ENCODE measurements at regions not wholly inside any gene's neighbourhood (a gene's known extent, or its start where the extent isn't known, plus 50 kb on each side); places are given as distances from the start of the nearest gene placed in this dataset.

GRCh38 chr4:45578874-45579273, 545.0 kb downstream of the GABRG1 start:
- TF ChIP-seq, protein P1, sequence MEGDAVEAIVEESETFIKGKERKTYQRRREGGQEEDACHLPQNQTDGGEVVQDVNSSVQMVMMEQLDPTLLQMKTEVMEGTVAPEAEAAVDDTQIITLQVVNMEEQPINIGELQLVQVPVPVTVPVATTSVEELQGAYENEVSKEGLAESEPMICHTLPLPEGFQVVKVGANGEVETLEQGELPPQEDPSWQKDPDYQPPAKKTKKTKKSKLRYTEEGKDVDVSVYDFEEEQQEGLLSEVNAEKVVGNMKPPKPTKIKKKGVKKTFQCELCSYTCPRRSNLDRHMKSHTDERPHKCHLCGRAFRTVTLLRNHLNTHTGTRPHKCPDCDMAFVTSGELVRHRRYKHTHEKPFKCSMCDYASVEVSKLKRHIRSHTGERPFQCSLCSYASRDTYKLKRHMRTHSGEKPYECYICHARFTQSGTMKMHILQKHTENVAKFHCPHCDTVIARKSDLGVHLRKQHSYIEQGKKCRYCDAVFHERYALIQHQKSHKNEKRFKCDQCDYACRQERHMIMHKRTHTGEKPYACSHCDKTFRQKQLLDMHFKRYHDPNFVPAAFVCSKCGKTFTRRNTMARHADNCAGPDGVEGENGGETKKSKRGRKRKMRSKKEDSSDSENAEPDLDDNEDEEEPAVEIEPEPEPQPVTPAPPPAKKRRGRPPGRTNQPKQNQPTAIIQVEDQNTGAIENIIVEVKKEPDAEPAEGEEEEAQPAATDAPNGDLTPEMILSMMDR (IDR thresholded peaks at IDR 0.05; ENCODE audit: extremely low read depth, missing control alignments) = no peak
- DNase-seq (ENCODE audit: low spot score) = no peak

DNA sequence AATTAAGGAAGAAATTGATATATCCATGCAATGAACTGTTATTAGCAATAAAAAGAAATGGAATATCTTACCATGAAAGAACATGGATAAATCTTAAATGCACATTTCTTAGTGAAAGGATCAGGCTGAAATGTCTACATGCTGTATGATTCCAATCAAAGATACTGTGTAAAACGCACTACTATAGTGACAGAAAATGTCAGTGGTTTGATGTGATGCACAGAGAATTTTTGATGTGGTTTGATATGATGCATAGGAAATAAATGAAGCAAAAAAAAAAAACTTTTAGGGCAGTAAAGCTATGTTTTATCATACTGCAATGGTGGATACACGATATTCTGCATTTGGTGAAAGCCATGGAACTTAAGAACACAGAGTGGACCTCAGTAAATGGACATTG, 547.6 kb downstream of the GABRG1 start:
- TF ChIP-seq, protein P1 (IDR thresholded peaks at IDR 0.05; ENCODE audit: extremely low read depth, missing control alignments) = no peak
- DNase-seq (ENCODE audit: low spot score) = no peak

- no peak for DNase-seq (ENCODE audit: low spot score)
- TF ChIP-seq, protein P1 (IDR thresholded peaks at IDR 0.05; ENCODE audit: extremely low read depth, missing control alignments) = no peak
These were observed 554.2 kb downstream of the GABRG1 start for GRCh38 chr4:45569619-45570018.

GRCh38 chr4:45568694-45569093, 555.2 kb downstream of the GABRG1 start:
- DNase-seq (ENCODE audit: low spot score) = no peak
- TF ChIP-seq, protein P1 (IDR thresholded peaks at IDR 0.05; ENCODE audit: extremely low read depth, missing control alignments) = no peak

DNA sequence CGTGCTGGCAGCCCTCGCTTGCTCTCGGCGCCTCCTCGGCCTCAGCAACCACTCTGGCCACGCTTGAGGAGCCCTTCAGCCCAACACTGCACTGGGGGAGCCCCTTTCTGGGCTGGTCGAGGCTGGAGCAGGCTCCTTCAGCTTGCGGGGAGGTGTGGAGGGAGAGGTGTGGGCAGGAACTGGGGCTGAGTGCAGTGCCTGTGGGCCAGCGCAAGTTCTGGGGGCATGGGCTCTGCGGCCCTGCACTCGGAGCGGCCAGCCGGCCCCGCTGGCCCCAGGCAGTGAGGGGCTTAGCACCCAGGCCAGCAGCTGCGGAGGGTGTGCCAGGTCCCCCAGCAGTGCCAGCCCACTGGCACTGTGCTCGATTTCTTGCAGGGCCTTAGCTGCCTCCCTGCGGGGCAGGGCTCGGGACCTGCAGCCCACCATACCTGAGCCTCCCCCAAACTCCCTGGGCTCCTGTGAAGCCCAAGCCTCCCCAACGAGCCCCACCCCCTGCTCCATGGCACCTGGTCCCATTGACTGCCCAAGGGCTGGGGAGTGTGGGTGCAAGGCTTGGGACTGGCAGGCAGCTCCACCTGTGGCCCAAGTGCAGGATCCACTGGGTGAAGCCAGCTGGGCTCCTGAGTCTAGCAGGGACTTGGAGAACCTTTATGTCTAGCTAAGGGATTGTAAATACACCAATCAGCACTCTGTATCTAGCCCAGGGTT, 556.8 kb downstream of the GABRG1 start:
- TF ChIP-seq, protein P1 (IDR thresholded peaks at IDR 0.05; ENCODE audit: extremely low read depth, missing control alignments) = no peak
- no peak for DNase-seq (ENCODE audit: low spot score)

DNA sequence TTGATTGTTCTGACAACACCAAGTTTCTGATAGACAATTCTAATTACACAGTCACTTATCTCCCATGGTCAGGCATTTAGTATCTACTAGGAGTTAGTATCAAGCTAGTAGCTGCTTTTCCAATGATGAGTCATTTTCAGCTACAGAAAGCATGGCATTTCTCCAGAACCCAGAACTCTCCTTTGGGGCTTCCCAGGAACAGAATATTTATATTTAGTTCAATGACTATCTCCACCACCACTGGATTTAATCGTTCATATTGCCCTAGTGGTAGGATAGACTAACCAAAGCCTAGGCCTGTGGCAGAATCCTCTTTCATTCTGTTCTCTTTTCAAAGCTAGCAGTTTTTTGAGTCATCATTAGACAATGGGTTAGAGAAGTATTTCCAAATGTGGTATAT, 569.4 kb downstream of the GABRG1 start:
- DNase-seq (ENCODE audit: low spot score) = no peak
- TF ChIP-seq, protein P1 (IDR thresholded peaks at IDR 0.05; ENCODE audit: extremely low read depth, missing control alignments) = no peak

- no peak for DNase-seq (ENCODE audit: low spot score)
- TF ChIP-seq, protein P1 (IDR thresholded peaks at IDR 0.05; ENCODE audit: extremely low read depth, missing control alignments) = no peak
These were observed 573.0 kb downstream of the GABRG1 start for GRCh38 chr4:45550766-45551366.
